H9 (cell line): ENCODE measurements at regions not wholly inside any gene's neighbourhood (a gene's known extent, or its start where the extent isn't known, plus 50 kb on each side); places are given as distances from the start of the nearest gene placed in this dataset.

Experiments used
- DNase-seq: peaks from one replicate; pipeline ENCODE4 v3.0.0-alpha.2; 2017
- H2AFZ ChIP-seq: one replicate; pipeline ENCODE4 v1.6.1; 2013; ENCODE audit warnings: mild to moderate bottlenecking, low read length, control low read depth, moderate library complexity
- H2AK5ac ChIP-seq: 2 replicates; pipeline ENCODE4 v1.6.1; 2013; ENCODE audit warnings: low read length, control low read depth, mixed read lengths; ENCODE audit not compliant: insufficient read length
- H2BK120ac ChIP-seq: one replicate; pipeline ENCODE4 v1.6.1; 2013; ENCODE audit warnings: low read depth, mild to moderate bottlenecking, low read length, control low read depth, inconsistent platforms; ENCODE audit not compliant: poor library complexity, severe bottlenecking
- H2BK12ac ChIP-seq: 2 replicates; pipeline ENCODE4 v1.6.1; 2013; ENCODE audit warnings: low read length, control low read depth, mixed read lengths, low read depth; ENCODE audit not compliant: insufficient read length
- H2BK15ac ChIP-seq: 2 replicates; pipeline ENCODE4 v1.6.1; 2013; ENCODE audit warnings: low read depth, low read length, control low read depth
- H2BK20ac ChIP-seq: one replicate; pipeline ENCODE4 v1.6.1; 2013; ENCODE audit warnings: low read depth, mild to moderate bottlenecking, low read length, control low read depth, inconsistent platforms; ENCODE audit not compliant: poor library complexity, severe bottlenecking
- H2BK5ac ChIP-seq: 2 replicates; pipeline ENCODE4 v1.6.1; 2013; ENCODE audit warnings: low read length, control low read depth, mixed read lengths; ENCODE audit not compliant: insufficient read length
- H3K14ac ChIP-seq: 2 replicates; pipeline ENCODE4 v1.6.1; 2013; ENCODE audit warnings: low read length, control low read depth; ENCODE audit not compliant: insufficient read depth
- H3K18ac ChIP-seq: 2 replicates; pipeline ENCODE4 v1.6.1; 2013; ENCODE audit warnings: low read depth, mild to moderate bottlenecking, mixed read lengths, low read length, control low read depth; ENCODE audit not compliant: insufficient read length
- H3K23ac ChIP-seq: 2 replicates; pipeline ENCODE4 v1.6.1; 2013; ENCODE audit warnings: low read length, control low read depth, mixed read lengths, low read depth; ENCODE audit not compliant: insufficient read length
- H3K23me2 ChIP-seq: 2 replicates; pipeline ENCODE4 v1.6.1; 2013; ENCODE audit warnings: low read depth, mild to moderate bottlenecking, mixed read lengths, low read length, control low read depth; ENCODE audit not compliant: insufficient read length, poor library complexity, severe bottlenecking
- H3K27ac ChIP-seq: 2 replicates; pipeline ENCODE4 v1.5.1; 2013; ENCODE audit warnings: low read length, control low read depth, mixed read lengths, low read depth; ENCODE audit not compliant: insufficient read length
- H3K27me3 ChIP-seq: 2 replicates; pipeline ENCODE4 v1.6.1; 2013; ENCODE audit warnings: low read length, control low read depth, inconsistent platforms; ENCODE audit not compliant: insufficient read depth
- H3K4ac ChIP-seq: 2 replicates; pipeline ENCODE4 v1.6.1; 2013; ENCODE audit warnings: low read depth, mild to moderate bottlenecking, control low read depth, inconsistent platforms, low read length, moderate library complexity
- H3K4me1 ChIP-seq: 2 replicates; pipeline ENCODE4 v1.6.1; 2013; ENCODE audit warnings: low read length, control low read depth, inconsistent platforms; ENCODE audit not compliant: insufficient read depth
- H3K4me2 ChIP-seq: 2 replicates; pipeline ENCODE4 v1.6.1; 2013; ENCODE audit warnings: low read length, control low read depth, mixed read lengths; ENCODE audit not compliant: insufficient read length, insufficient read depth
- H3K56ac ChIP-seq: 2 replicates; pipeline ENCODE4 v1.6.1; 2013; ENCODE audit warnings: low read depth, mild to moderate bottlenecking, mixed read lengths, low read length, control low read depth; ENCODE audit not compliant: insufficient read length
- H3K79me1 ChIP-seq: 2 replicates; pipeline ENCODE4 v1.6.1; 2013; ENCODE audit warnings: low read depth, mild to moderate bottlenecking, moderate library complexity, low read length, control low read depth, inconsistent platforms; ENCODE audit not compliant: insufficient read depth, poor library complexity, severe bottlenecking
- H3K79me2 ChIP-seq: 2 replicates; pipeline ENCODE4 v1.6.1; 2013; ENCODE audit warnings: low read length, control low read depth, inconsistent platforms; ENCODE audit not compliant: insufficient read depth
- H3K9ac ChIP-seq: 2 replicates; pipeline ENCODE4 v1.6.1; 2013; ENCODE audit warnings: low read length, control low read depth, mixed read lengths; ENCODE audit not compliant: insufficient read length; ENCODE audit errors: extremely low read depth
- H3K9me3 ChIP-seq: one replicate; pipeline ENCODE4 v1.6.1; 2013; ENCODE audit warnings: low read depth, low read length, inconsistent platforms; ENCODE audit not compliant: control insufficient read depth
- H3T11ph ChIP-seq: one replicate; pipeline ENCODE4 v1.6.1; 2013; ENCODE audit warnings: mild to moderate bottlenecking, low read length, control low read depth, inconsistent platforms
- H4K20me1 ChIP-seq: one replicate; pipeline ENCODE4 v1.6.1; 2013; ENCODE audit not compliant: control insufficient read depth, insufficient read length, insufficient read depth
- H4K5ac ChIP-seq: 2 replicates; pipeline ENCODE4 v1.6.1; 2013; ENCODE audit warnings: low read depth, mild to moderate bottlenecking, mixed read lengths, low read length, control low read depth; ENCODE audit not compliant: insufficient read length
- H4K8ac ChIP-seq: replicated peaks from 2 replicates; pipeline ENCODE4 v1.6.1; 2013; ENCODE audit warnings: low read length, control low read depth, mixed read lengths, low read depth; ENCODE audit not compliant: insufficient read length
- H4K91ac ChIP-seq: 2 replicates; pipeline ENCODE4 v1.6.1; 2013; ENCODE audit warnings: low read depth, mild to moderate bottlenecking, moderate library complexity, mixed read lengths, low read length, control low read depth; ENCODE audit not compliant: insufficient read length
- H3K27ac Mint-ChIP-seq, 3 experiments: 2 replicates in 2 of 3; 3 replicates in 1 of 3; pipeline ENCODE4 v1.8.0; 2020 to 2021; ENCODE audit warnings: mixed read lengths in 3 of 3, mild to moderate bottlenecking in 1 of 3, moderate library complexity in 1 of 3
- H3K27me3 Mint-ChIP-seq: 2 replicates; pipeline ENCODE4 v1.8.0; 2021; ENCODE audit warnings: low read depth, mild to moderate bottlenecking, moderate library complexity, mixed read lengths
- H3K36me3 Mint-ChIP-seq, 3 experiments: 2 replicates in 2 of 3; 3 replicates in 1 of 3; pipeline ENCODE4 v1.8.0; 2020 to 2021; ENCODE audit warnings: low read depth in 3 of 3, mixed read lengths in 3 of 3; ENCODE audit not compliant: insufficient read depth in 1 of 3
- H3K4me1 Mint-ChIP-seq, 2 experiments: 2 replicates each; pipeline ENCODE4 v1.8.0; 2020; ENCODE audit warnings: mixed read lengths in 2 of 2
- H3K4me3 Mint-ChIP-seq, 2 experiments: 2 replicates in 1 of 2; 3 replicates in 1 of 2; pipeline ENCODE4 v1.8.0; 2020 to 2021; ENCODE audit warnings: mild to moderate bottlenecking in 2 of 2, mixed read lengths in 2 of 2, moderate library complexity in 1 of 2
- H3K9me3 Mint-ChIP-seq, 2 experiments: 2 replicates in 1 of 2; 3 replicates in 1 of 2; pipeline ENCODE4 v1.8.0; 2020; ENCODE audit warnings: mild to moderate bottlenecking in 2 of 2, mixed read lengths in 2 of 2, moderate library complexity in 1 of 2
- WGBS: extraction: QIAGEN DNeasy Blood & Tissue Kit; methylation state at CpG from one replicate; pipeline ENCODE4 v1.1.7; 2013; ENCODE audit warnings: missing lambda C conversion rate, low lambda C conversion rate, mixed read lengths; ENCODE audit not compliant: insufficient read length; ENCODE audit errors: extremely low coverage; 5-methylcytosine and 5-hydroxymethylcytosine counted together
- TF ChIP-seq, protein P1 (sequence below): fragments of 200-600 bp; sonication (generic); conservative IDR thresholded peaks from 3 replicates; pipeline ENCODE4 v1.8.0; 2021; ENCODE audit warnings: antibody characterized with exemption, mild to moderate bottlenecking

DNA sequence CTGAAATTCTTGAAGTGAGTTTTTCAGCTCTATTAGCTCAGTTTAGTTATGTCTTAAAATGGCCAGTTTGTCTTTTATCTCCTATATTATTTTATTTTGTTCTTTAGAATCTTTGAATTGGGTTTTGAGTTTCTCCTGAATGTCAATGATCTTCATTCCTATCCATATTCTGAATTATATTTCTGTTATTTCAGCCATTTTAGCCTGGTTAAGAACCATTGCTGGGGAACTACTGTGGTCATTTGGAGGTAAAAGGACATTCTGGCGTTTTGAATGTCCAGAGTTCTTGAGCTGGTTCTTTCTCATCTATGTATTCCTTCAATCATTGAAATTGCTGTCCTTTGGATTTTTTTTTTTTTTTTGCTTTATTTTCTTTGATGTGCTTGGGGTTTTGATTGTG lies 203.9 kb upstream of the HS3ST4 start:
- no peak overlapping the region for H2BK5ac ChIP-seq
- H3K4me2 ChIP-seq, result no peak overlapping the region
- no peak for DNase-seq
- H4K5ac ChIP-seq, result no peak overlapping the region
- H3K27ac Mint-ChIP-seq, result no peak overlapping the region
- no peaks in the 10 kb centered on the region for H3K79me2 ChIP-seq
- no peak overlapping the region for H3K23ac ChIP-seq
- no peak overlapping the region for H4K8ac ChIP-seq
- H3K9ac ChIP-seq, result no peak overlapping the region
- no peak overlapping the region for H2AK5ac ChIP-seq
- peaks cover 5% of the 10 kb centered on the region for H3K27me3 Mint-ChIP-seq
- H2AFZ ChIP-seq, result no peak overlapping the region
- no CpG with 5 or more reads among the region's 1 CpG for WGBS
- H3T11ph ChIP-seq, result no peak overlapping the region
- no peak overlapping the region for H3K27ac ChIP-seq
- H2BK15ac ChIP-seq, result no peak overlapping the region
- no peak overlapping the region for H2BK120ac ChIP-seq
- H3K18ac ChIP-seq, result no peak overlapping the region
- TF ChIP-seq, protein P1, sequence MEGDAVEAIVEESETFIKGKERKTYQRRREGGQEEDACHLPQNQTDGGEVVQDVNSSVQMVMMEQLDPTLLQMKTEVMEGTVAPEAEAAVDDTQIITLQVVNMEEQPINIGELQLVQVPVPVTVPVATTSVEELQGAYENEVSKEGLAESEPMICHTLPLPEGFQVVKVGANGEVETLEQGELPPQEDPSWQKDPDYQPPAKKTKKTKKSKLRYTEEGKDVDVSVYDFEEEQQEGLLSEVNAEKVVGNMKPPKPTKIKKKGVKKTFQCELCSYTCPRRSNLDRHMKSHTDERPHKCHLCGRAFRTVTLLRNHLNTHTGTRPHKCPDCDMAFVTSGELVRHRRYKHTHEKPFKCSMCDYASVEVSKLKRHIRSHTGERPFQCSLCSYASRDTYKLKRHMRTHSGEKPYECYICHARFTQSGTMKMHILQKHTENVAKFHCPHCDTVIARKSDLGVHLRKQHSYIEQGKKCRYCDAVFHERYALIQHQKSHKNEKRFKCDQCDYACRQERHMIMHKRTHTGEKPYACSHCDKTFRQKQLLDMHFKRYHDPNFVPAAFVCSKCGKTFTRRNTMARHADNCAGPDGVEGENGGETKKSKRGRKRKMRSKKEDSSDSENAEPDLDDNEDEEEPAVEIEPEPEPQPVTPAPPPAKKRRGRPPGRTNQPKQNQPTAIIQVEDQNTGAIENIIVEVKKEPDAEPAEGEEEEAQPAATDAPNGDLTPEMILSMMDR, result no peak
- H3K79me1 ChIP-seq, result no peaks in the 10 kb centered on the region
- no peak overlapping the region for H3K4ac ChIP-seq
- H3K9me3 ChIP-seq, result no peaks in the 10 kb centered on the region
- H3K9me3 Mint-ChIP-seq, result peaks cover 8 to 11% of the 10 kb centered on the region in 2 experiments; a peak in 4 of 5 replicates
- H3K23me2 ChIP-seq, result no peaks in the 10 kb centered on the region
- H3K4me3 Mint-ChIP-seq, result no peak overlapping the region
- no peak overlapping the region for H2BK12ac ChIP-seq
- H4K20me1 ChIP-seq, result no peaks in the 10 kb centered on the region
- no peak overlapping the region for H2BK20ac ChIP-seq
- H3K56ac ChIP-seq, result no peak overlapping the region
- H3K4me1 Mint-ChIP-seq, result no peaks in the 10 kb centered on the region
- H3K14ac ChIP-seq, result no peak overlapping the region
- no peaks in the 10 kb centered on the region for H3K4me1 ChIP-seq
- H3K27me3 ChIP-seq, result no peaks in the 10 kb centered on the region
- no peak overlapping the region for H4K91ac ChIP-seq
- peaks cover 0 to 7% (median 0%) of the 10 kb centered on the region in 3 experiments; a peak in 2 of 7 replicates for H3K36me3 Mint-ChIP-seq
